Pulmonary artery endothelial cell (primary cell): ENCODE measurements at regions not wholly inside any gene's neighbourhood (a gene's known extent, or its start where the extent isn't known, plus 50 kb on each side); places are given as distances from the start of the nearest gene placed in this dataset.
"Not testable (repeated sequence)": the region's sequence is repeated elsewhere in the genome, so short reads cannot be mapped to it uniquely, and the experiment has no call there.

Experiments
- DNase-seq: peaks from one replicate; pipeline ENCODE4 v3.0.0-alpha.2; 2011; ENCODE audit warnings: low read depth, low spot score

DNA sequence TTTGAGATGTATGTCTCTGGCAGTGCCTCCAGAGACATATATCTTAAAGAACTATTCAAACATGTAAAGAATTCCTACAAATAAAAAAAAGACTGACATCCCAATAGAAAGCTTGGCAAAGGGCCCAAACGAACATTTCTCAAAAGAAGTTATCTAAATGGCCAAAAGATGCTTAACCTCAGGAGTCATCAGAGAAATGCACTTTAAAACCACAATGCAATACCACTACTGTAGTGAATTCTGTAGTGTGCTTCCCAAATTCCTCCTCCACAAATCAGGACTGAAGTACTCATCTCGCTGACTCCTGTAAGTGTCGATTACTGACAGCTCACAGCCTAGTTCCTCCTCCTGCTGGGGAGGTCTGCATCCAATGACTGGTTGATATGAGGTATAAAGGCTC, 129.0 kb upstream of the MAMLD1 start:
- no peak for DNase-seq

GRCh38 chrX:150236327-150236726, 126.8 kb upstream of the MAMLD1 start:
- no peak for DNase-seq

DNA sequence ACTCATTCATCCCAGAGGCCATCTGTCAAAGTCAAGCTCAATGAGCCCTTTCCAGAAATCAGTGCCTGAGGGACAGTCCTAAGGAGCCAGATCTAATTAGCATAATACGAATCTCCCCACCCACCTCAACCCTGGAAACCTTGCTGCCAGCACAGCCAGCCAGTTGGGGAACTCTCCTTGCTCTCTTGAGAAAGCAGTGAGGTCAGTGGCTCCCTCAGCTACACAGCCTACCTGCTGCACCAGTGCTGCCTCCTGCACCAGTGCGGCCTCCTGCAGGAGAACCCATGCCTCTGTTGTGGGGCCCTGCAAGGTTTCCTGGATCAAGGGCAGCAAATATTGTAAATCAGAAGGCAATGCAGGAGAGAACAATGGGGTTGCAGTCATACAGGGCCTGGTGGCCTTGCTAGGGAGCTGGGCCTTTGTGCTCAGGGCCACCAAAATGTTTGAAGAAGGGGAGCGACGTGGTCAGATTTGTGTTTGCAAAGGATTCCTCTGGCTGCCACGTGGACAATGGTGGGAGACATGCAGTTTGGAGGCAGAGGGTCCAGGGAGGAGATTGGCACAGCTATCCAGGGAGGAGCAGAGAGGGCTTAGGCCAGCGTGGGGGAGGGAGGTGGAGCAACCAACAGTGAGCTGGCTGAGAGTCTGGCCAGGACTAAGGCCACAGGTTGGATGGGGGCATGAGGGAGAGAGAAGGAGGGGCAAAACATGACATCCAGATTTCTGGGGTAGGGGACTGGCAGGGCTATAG, 124.3 kb upstream of the MAMLD1 start:
- DNase-seq = no peak

DNA sequence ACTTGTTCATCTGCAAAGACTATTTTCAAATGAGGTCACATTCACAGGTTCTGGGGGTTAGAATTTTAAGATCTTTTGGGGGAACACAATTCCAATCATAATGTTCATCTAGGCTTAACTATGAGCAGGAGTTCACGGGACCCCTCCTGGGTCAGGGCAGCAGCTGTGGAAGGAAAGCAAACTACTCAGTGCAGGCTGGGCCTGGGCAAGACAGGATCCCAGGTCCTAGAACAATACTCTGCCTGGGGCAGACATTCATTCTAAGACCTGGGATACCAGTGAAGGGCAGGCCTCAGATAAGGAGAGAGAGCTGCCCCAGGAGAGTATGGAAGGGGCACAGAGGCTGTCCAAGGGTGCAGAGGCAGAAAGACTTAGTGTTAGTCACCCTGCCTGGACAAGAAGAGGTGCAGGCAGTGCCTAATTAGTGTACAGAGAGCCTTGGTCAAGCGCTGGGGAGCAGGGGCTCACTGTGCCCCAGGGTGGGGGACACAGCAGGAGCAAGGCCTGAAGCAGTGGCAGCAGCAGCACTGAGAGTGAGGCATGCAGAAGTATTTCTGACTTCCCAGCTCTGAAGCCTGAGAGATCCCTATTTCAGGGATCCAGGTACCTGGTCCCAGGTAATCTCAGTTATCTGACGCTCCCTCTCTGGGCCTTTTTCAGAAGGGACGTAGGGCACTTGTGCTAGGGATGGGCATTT, 123.0 kb upstream of the MAMLD1 start:
- no peak for DNase-seq

GRCh38 chrX:150240643-150240970, 122.5 kb upstream of the MAMLD1 start:
- no peak for DNase-seq

DNA sequence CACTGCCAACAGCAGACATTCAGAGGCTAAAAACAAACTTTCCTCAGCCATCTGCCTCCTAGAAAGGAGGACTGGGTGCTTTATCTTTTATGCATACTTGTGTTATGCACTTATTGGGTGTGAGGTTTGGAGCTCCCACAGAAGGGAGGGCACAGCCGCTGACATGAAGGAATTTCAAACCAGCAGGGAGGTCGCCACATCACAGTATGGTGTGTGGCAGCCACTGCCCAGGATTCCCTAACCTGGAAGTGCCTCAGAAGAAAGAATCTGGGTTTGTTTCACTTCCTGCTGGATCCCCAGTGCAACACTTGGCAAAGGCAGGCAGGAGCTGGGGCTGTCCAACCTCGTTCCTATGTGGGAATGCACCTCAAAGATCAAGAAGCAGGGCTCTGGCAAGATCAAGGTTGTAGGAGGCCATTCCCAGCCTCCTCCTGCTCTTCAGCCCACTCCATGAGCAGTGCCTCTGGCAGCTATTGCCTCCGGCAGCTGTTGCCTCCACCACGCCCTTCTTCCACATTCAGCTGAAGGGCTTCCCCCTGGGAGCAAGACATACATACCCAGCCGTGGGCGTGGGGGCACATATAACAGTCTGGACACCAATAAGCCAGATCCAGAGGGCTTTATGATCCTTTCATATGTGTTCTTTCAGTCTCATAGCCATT, 109.0 kb upstream of the MAMLD1 start:
- DNase-seq = no peak

GRCh38 chrX:150254909-150255308, 108.2 kb upstream of the MAMLD1 start:
- no peak for DNase-seq

DNA sequence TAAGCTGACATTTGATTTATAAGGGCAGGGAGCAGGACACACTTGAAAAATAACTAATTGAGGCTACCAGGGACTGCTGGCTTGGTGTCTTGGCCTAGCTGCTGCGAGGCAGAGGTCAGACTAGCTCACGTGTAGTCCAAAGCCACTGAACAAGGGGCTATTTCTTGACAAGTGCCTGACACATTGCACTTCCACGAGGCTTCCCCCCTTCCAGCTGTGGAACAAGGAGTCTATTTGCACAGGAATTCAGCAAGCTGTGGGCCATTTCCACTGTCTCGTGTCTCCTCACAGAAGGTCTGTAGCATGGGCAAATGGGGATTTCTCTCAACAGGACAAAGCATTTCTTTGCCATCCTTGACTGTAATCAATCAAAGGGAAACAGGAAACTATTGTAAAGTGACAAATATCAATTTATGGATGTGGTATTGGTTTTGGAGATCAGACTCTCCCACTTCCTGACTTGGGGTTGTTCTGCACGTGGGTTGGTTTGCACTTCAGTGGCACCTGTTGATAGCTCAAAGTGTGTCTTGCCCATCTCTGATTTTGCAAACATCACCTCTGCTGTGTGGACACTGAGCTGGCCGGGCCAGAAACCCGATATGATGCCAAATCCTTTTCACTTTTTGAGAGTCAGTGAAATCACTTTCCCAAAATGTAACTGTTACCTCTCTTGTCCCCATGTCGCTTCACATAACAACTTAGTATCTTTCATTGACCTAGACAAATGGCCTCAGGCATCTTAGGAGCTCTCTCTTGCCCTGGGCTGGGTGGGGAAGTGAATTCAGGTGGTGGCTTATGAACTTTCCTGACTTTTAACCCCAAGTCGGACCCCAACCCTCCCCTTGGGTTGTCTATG, 107.4 kb upstream of the MAMLD1 start:
- no peak for DNase-seq

DNA sequence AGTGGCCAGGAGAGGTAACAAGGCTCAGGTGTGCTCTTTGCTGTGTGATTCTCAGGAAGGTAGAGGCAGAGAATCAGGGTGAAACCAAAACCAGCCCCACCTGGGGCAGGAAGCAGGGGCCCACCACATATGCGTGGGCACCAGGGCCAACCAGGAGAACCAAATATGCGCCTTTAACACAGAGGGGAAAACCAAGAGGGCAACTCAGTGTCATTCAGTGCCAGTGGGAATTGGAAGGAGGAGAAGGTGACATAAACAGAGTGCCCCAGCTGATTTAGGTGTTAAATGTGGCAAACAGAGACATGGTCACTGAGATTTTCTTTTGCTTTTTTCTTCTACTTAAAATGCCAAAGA, 106.8 kb upstream of the MAMLD1 start:
- DNase-seq = no peak

DNA sequence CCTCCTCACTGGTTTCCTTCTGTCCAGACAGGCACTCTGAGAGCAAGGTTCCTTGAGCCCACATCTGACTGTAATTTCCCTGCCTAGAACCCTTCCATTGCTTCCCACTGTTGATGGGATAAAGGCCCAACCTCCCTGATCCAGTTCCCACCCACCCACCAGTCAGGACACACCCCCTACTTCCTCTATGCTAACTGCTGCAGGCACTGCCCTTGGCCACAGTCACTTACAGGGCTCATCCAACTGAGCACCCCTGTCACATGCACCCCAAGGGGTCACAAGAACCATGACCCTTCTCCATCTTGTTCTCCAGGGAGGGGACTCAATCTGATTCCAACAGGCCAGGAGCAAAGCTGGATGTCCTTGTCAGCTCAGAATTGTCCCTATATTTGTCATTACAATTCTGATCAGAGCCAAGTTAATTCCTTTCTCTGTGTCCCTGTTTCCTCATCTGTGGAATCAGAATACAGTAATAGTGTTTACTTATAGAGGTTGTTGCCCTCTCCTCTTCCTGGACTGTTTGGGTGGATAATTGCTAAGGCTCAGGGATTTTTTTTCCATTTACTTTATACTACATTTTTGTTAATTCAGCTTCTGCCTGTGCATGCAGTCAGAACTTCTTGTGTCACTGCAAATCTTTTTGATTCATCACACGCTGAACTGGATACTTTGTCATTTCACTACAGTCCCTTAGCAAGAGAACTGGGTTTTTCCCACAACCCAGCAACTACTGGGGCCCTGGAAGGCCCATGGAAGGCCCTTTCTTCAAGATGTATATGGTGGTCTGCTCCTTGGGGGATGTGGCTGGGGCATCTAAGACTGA, 105.6 kb upstream of the MAMLD1 start:
- DNase-seq = no peak

- no peak for DNase-seq
These were observed 105.0 kb upstream of the MAMLD1 start for GRCh38 chrX:150258176-150258425.

DNA sequence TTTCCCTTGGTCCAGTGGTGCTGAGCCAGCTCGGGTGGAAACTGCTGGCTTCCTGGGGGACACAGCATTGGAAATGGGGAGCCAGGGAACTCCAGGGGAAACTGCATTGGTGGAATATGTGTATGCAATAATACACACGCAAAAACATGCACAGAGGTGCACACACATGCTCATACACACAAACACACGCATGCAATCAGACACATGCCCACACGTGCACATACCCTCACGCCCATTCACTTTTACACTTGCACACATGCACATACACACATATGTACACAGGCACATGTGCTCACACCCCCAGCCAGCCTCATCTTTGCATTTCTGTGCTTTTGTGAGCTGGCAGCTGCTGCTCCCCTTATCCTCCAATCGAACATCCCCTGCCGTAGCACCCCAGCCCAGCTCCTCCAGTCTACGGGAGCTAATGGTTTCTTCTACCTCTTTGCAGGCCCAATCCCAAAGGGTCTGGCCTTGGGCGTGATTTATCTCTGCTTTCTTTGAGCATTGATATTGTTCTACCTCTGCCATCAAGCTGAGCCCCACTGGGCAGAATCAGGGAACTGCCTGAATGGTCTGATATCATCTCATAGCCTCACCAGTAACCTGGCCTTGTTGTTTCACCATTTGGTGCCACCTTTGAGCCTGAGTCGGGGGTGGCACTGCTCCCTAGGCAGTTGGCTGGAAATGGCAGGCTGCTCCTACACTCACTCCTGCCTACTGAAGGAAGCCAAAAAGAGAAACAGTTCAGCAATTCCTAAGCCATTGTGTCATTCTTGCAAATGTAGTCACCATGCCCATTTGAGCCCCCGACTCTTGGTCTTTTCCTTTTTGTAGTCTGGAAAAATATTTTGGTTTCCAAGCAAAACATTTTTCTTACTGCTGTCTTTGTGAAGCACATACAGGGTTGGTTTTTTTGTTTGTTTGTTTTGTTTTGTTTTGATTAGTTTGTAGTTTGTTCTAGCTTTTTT, 104.4 kb upstream of the MAMLD1 start:
- DNase-seq = no peak

- DNase-seq = no peak
These were observed 100.7 kb upstream of the MAMLD1 start for GRCh38 chrX:150262456-150262855.

DNA sequence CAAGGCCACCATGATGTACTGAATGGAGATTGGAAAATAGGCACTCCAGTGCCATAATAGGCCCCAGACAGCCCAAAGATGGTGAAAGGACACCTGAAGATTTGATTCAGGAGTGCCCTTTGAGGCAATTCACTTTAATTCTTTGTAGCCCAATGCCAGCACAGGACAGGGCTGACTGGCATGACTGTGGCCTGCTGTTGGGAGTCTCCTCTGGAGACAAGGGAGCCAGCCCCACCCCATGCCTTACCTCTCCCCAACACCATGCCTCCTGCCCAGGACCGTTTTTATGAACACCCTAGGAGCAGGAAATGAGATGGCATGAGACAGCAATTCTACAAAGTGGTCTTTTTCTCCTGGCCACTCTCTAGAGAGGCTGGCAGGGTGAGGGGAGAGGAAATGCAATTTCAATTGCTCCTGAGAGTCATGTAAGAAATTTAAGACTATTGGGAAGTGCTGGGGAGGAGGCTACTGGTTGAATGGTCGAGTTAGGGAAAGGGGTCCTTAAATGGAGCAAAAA, 94.2 kb upstream of the MAMLD1 start:
- DNase-seq = no peak

DNA sequence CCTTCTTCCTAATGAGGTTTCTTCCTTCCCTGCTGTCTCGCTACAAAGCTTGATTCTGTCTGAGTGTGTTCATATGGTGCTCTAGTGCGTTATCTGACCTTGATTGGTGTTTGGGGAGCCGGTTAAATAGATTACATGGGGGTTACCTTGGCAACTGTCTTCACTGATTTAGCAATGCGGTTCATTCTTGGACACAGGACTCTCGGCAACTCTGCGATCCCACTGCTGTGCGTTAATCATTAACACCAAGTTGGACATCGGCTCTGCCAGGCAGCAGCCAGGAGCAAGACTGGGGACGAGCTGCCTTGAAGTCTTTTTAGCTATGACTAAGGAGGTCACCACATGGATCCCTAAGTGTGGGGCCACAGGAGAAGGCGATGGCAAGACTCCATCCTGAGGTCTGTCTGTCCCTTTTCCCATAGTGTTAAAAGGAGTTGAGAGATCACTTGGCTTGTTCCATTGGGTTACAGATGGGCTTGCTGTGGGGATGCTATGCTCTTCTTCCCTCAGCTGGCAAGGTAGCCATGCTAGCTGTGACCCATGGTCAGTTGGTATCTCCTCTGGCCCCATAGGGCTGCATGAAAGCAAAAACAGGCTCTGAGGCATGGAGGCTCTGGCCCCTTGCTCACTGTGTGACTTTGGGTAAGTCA, 93.4 kb upstream of the MAMLD1 start:
- no peak for DNase-seq

GRCh38 chrX:150270622-150271021, 92.5 kb upstream of the MAMLD1 start:
- no peak for DNase-seq

GRCh38 chrX:150273575-150274294, 89.4 kb upstream of the MAMLD1 start:
- DNase-seq = not testable (repeated sequence)

GRCh38 chrX:150282953-150283352, 80.2 kb upstream of the MAMLD1 start:
- DNase-seq = no peak

- no peak for DNase-seq
These were observed 72.1 kb upstream of the MAMLD1 start for GRCh38 chrX:150291014-150291413.
